ENCODE measurements at regions not wholly inside any gene's neighbourhood (a gene's known extent, or its start where the extent isn't known, plus 50 kb on each side); places are given as distances from the start of the nearest gene placed in this dataset.

- no peak for DNase-seq
These were observed 88.1 kb downstream of the ERMARD start for GRCh38 chr6:169839493-169839892.

- no peak for DNase-seq
These were observed 87.6 kb downstream of the ERMARD start for GRCh38 chr6:169839029-169839481.

- DNase-seq, result no peak
These were observed 87.1 kb downstream of the ERMARD start for GRCh38 chr6:169838346-169839028.

GRCh38 chr6:169837529-169838250, 86.3 kb downstream of the ERMARD start:
- no peak for DNase-seq

GRCh38 chr6:169833258-169833794, 81.9 kb downstream of the ERMARD start:
- no peak for DNase-seq

GRCh38 chr6:169832247-169832948, 81.0 kb downstream of the ERMARD start:
- DNase-seq, result no peak

- peak; percentile 32 for DNase-seq
These were observed 80.2 kb downstream of the ERMARD start for GRCh38 chr6:169831450-169832246.

All from NK-92 treated with Interleukin-12 subunit alpha and Interleukin-12 subunit beta, amount 100 ng/mL, for 24 hours (cell line).